ENCODE measurements at regions not wholly inside any gene's neighbourhood (a gene's known extent, or its start where the extent isn't known, plus 50 kb on each side); places are given as distances from the start of the nearest gene placed in this dataset.

- DNase-seq (ENCODE audit: low read depth in 2 of 2) = no peak
Measured at GRCh38 chr2:64854773-64855237, 134.4 kb upstream of the SLC1A4 start.

GRCh38 chr2:64857581-64858471, 131.4 kb upstream of the SLC1A4 start:
- DNase-seq (ENCODE audit: low read depth in 2 of 2) = no peak

DNA sequence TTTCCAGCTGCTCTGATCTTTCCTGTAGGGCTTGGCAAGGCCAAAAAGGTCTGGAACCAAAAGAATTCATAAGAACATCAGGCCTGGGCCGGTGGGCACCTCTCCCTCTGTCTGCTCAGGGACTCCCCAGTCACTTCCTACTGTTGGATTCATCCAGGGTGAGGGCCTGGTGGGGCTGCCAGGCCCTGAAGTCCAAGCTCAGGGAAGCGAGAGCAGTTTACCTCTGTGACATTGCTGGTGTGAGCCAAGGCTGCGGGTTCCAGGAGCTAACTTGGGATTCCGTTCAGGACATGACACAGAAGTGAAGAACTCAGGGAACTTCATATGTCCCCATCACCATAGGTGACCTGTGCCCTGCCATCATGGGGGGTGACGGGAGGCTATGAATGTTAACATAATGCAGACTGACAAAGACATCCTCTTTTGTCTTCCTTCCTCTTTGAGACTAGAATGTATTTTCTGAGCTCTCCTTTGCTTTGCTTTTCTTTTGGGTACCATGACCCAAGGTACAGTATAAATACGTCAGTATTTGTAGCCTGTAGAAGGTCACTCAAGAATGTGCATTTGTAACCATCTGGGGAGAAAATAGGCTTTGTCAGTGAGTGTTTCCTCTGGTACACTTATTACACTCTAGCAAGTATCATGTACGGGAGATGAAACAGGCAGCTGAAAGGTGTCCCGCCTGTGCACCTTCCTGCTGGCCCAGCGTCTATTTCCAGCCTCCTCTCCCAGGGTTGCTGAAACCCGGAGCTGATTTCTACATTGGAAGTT, 130.5 kb upstream of the SLC1A4 start:
- DNase-seq (ENCODE audit: low read depth in 2 of 2) = no peak

DNA sequence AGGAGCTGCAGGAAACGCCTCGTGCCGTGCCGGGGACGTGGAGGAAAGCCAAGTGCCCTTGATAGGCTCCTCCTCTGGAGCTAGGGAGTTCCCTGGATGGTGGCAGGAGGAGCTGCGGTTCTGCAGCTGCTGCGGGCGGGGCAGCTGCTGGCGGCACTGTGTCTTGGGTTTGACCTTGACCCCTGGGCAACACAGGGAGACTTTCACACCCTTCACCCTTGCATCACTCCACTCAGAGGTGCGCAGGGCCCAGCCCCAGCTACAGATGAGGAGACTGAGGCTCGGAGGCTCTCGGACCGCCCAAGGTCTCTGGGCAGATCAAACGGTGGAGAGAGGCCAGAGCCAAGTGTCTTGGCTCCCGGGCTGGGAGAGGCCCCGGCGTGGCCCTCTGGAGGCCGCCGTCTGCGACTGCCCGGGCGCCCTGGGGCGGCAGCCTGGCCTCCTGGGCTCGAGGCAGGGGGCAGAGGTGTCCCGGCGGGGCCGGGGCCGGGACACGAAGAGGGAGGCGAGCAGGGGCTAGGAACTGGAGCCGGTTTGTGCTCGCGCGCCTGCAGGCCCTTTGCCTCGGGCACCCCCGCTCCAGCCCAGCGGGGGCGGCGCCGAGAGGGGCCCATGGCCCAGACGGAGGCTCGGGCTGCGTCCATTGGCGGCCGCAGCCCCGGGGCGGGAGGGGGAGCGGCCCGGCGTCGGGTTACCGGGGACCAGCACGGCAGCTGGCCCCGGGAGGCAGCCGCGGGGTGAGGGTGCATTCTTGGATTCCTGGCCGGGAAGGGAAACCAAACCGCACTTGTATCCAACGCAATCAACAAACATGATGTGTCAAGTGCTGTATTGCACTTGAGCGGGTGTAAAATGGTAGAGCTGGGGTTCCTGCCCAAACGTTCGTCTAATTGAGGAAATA, 129.6 kb upstream of the SLC1A4 start:
- DNase-seq (ENCODE audit: low read depth in 2 of 2) = no peak

- DNase-seq (ENCODE audit: low read depth in 2 of 2) = no peak
Measured at GRCh38 chr2:64860276-64860885, 128.8 kb upstream of the SLC1A4 start.

- no peak for DNase-seq (ENCODE audit: low read depth in 2 of 2)
Measured at GRCh38 chr2:64860936-64861335, 128.3 kb upstream of the SLC1A4 start.

- no peak for DNase-seq (ENCODE audit: low read depth in 2 of 2)
Measured at GRCh38 chr2:64861452-64862397, 127.5 kb upstream of the SLC1A4 start.

DNA sequence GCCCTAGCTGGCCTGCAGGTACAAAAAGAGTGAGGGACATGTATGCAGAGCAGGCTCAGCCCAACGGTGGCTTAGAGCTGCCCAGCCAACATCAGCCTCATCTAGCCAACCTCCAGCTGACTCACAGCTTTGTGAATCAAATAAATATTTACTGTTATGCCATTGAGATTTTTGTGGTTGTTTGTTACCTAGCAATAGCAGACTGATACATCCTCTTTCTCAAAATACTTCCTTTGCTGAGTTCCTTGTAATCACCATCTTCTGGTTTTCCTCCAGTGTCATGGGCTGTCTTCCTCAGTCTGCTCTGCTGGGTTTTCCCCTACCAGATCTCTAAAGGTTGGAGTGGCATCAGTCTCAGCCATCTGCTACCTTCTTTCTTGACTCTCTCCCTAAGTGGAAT, 126.6 kb upstream of the SLC1A4 start:
- no peak for DNase-seq (ENCODE audit: low read depth in 2 of 2)

- no peak for DNase-seq (ENCODE audit: low read depth in 2 of 2)
Measured at GRCh38 chr2:64863097-64863820, 125.9 kb upstream of the SLC1A4 start.

- peak; percentile 16 to 28 for DNase-seq (ENCODE audit: low read depth in 2 of 2)
Measured at GRCh38 chr2:64865073-64865830, 123.9 kb upstream of the SLC1A4 start.

DNA sequence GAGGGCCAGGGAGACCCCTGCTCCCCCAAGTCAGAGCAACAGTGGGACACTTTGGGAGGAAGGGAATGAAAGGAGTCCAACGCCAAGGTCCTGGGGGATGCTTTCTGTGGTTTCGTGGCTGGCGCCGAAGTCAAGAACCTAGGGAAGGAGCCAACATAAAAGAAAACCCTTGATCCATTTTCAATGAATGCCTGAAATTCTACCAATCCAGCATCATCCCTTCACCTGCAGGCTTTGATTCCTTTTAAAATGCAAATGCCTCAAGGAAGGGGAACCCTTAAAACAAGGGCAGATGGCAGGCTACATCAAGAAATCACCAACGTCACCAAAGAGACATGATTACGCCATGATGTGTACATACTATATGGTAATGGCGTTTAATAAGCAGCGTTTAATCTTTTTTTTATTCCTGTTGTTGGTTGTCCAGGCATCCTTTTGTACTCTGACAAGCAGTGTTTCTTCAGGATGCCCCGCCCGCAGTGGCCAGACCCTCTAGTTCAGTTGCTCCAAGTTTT, 123.3 kb upstream of the SLC1A4 start:
- DNase-seq (ENCODE audit: low read depth in 2 of 2) = no peak

GRCh38 chr2:64866797-64867196, 122.4 kb upstream of the SLC1A4 start:
- DNase-seq (ENCODE audit: low read depth in 2 of 2) = no peak

GRCh38 chr2:64867253-64867996, 121.8 kb upstream of the SLC1A4 start:
- no peak for DNase-seq (ENCODE audit: low read depth in 2 of 2)

DNA sequence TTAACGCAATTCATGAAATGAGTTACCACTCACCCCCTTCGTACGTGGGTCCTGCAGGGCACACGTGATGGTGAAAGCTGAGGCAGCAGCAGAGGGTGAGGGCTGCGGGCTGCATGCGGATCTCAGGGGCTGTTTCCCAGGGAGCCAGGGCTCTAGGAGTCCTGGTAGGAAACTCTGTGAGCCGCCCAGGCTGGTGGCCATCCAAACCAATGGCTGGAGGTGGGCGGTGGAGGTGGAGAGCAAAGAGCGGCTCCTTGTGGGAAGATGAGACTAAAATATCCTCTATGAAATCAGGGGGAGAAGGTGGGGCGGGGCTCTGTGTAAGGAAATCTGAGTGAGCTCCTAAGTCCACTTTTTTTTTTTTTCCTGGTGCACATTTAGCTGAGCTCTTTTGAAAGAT, 120.1 kb upstream of the SLC1A4 start:
- DNase-seq (ENCODE audit: low read depth in 2 of 2) = no peak

DNA sequence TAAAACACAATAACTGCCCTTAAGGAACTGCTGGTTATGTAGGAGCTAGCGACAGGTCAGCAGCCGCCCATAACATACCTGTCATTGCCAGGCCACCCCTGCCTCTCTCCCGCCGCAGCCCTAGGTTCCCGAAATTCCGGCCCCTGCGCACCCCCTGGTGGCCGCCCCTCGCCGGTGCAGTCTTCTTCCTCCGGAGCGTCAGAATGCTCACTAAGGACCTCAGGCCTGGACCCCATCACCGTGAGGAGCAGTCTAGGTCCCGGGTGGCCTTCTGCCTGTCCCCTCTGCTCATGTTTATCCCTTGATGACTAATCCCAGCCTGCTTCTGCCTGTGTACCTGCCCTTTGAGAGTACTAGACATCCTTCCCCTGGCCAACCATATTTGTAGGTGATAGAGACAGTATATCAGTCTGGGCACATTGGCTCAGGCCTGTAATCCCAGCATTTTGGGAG, 115.7 kb upstream of the SLC1A4 start:
- peak; percentile 37 to 83 for DNase-seq (ENCODE audit: low read depth in 2 of 2)

- DNase-seq (ENCODE audit: low read depth in 2 of 2) = no peak
Measured at GRCh38 chr2:64874593-64874992, 114.6 kb upstream of the SLC1A4 start.

DNA sequence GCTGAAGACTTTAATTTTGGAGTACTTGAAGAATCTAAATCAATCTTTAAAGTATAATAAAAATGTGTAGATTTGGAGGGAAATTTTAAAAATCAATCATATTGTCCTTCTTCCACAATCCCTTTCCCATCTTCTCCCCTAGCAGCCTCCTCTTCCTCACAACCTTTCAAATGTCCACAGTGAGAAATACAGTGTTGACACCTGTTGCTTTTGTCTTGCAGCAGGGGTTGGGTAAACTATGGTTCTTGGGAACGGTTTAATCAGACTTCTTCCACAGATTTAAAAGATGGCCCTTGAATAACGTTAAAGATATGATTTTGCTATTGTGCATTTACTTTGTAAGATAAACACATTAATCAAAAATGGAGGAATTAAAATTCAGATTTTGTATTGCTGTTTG, 113.8 kb upstream of the SLC1A4 start:
- no peak for DNase-seq (ENCODE audit: low read depth in 2 of 2)

GRCh38 chr2:64876137-64876647, 113.0 kb upstream of the SLC1A4 start:
- DNase-seq (ENCODE audit: low read depth in 2 of 2) = no peak

Measured in stimulated activated CD4-positive, alpha-beta T cell treated with anti-CD3 and anti-CD28 coated beads, Interleukin-1b, Interleukin-23, amount 100 ng/mL, for 1 hour (primary cell).